ENCODE measurements at regions not wholly inside any gene's neighbourhood (a gene's known extent, or its start where the extent isn't known, plus 50 kb on each side); places are given as distances from the start of the nearest gene placed in this dataset.
"Not testable (repeated sequence)": the region's sequence is repeated elsewhere in the genome, so short reads cannot be mapped to it uniquely, and the experiment has no call there.

DNA sequence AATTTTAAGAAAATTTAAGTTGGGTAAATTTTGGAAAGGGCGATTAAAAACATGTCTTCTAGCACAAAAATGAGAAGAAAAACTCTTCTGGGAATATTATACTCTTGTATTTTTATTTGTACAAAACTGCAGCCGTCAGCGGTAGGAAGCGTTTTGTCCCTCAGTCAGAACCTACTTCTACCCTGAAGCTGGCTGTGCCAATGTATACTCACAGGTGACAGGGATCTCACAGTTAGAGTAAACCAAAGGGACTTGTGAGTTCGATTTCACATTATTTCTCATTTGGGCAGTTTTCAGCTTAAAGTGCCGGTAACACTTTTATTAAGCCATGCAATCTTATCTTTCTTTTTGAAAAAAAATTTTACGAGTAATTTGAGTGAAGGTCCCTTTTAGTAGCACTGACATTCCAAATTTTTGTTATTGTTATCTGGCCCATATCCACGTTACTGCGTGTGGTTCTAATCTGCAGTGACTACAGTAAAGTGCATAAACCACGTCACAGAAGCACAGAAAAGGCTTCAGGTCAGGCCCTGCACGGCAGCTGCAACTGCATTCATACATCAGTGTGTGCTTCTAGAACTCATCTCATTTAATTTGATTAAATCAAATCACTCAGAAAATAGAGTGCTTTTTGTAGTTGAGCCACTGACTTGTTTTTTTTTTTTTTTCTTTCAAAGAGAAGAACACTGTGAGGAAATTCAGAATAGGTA is 387.3 kb downstream of the LIG4 start:
- DNase-seq (ENCODE audit: low read depth in 1 of 2, low spot score in 1 of 2), result no peak

DNA sequence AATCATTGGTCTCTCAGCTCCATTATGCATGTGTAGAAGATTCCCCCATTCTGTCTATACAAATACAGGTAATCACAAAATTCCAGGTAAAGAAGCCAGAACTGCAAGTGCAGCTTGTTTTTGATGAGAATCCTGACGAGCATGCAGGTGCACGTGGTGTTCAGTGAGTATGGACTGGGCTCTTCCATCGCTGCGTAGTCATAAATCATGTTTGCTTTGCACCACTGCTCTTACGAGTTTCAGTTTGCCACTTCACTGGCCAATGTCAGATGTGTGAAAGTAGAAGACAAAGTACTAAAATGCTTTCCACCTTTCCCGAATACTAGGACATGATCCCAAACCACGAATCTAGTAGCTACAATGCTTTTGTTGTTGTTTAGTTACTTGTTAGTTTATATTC is 390.7 kb downstream of the LIG4 start:
- DNase-seq (ENCODE audit: low read depth in 1 of 2, low spot score in 1 of 2), result no peak

DNA sequence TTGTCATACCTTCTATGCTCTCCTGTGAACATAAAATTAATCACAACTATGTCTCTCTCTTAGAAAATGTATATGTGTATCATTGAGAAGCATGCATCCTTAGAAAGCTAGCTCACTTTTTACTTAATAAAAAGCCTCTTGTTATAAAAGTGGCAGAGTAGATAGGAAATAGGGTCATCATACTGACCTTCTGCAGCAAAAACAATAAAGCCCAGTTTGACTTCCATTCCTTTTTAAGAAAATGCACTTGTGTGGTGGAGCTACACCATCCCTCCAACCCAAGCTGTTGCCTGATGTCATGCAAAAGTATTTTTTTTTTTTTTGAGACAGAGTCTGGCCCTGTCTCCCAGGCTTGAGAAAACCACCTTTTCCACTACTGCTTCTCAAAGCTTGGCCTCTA is 393.3 kb downstream of the LIG4 start:
- no peak for DNase-seq (ENCODE audit: low read depth in 1 of 2, low spot score in 1 of 2)

DNA sequence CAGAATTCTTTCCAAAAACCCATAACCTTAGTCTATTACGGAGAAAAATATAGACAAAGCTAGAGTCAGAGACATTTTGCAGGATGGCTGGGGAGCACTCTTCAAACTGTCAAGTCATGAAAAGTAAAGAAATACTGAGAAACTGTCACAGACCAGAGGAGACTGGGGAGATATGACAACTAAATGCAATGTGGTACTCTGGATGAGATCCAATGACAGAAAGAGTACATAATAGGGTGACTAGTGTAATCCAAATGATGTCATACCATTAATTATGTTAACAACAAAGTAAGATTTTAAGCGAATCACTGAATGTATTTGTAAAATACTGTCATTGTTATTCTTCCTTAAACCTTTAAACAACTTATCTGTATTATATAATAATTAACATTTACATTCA is 393.8 kb downstream of the LIG4 start:
- DNase-seq (ENCODE audit: low read depth in 1 of 2, low spot score in 1 of 2), result no peak

GRCh38 chr13:107819071-107819470 is 396.3 kb downstream of the LIG4 start:
- no peak for DNase-seq (ENCODE audit: low read depth in 1 of 2, low spot score in 1 of 2)

GRCh38 chr13:107817647-107818287 is 397.6 kb downstream of the LIG4 start:
- DNase-seq (ENCODE audit: low read depth in 1 of 2, low spot score in 1 of 2), result no peak

DNA sequence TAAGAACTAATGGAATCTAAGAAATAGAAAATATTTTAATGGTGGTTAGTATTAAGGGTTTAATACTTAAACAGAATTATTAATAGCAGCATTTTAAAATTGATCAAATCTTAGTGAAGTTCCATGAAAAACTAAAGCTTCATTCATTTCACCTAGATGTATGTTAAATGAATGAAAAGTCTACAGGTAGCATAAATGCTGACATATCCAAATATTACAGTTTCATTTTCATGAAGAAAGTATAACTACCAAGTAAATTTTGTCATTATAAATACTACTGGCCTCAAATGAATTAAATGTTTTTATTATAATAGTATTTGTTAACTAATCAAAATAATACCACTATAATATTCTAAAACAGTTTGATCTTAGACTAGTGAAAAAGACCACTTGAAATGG is 403.3 kb downstream of the LIG4 start:
- DNase-seq (ENCODE audit: low read depth in 1 of 2, low spot score in 1 of 2), result no peak

DNA sequence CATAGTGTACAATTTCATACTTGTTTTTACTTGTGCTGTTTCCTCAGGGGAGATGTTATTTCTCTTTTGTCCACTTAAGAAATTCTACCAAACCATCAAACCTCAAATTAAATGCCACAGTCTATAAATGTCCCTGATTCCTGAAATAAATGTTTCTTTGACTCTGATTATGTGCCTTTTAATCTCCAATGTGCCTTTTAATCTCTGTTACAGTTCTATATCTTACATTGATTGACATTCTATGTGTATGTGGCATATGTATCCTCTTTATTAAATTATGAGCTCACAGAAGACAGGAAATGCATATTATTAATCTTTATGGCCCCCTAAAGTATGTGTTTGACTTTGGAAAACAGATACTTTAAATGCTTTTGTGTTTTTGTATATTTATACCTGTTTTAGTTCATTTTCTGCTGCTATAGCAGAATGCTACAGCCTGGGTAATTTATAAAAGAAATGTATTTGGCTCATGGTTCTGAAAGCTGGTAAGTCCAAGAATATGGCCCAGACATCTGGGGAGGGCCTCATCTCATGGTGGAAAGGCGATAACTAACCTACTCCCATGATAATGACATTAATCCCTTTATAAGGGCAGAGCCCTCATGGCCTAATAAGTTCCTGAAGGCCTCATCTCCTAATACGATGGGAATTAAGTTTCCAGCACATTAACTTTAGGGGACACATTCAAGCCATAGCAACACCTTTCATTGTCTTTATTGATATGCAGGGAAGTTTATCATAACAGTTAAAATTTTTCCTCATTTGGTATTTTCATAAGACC is 403.9 kb downstream of the LIG4 start:
- no peak for DNase-seq (ENCODE audit: low read depth in 1 of 2, low spot score in 1 of 2)

- no peak for DNase-seq (ENCODE audit: low read depth in 1 of 2, low spot score in 1 of 2)
These were observed 406.2 kb downstream of the LIG4 start for GRCh38 chr13:107809125-107809524.

- no peak for DNase-seq (ENCODE audit: low read depth in 1 of 2, low spot score in 1 of 2)
These were observed 406.9 kb downstream of the LIG4 start for GRCh38 chr13:107808389-107808788.

GRCh38 chr13:107807306-107808073 is 407.8 kb downstream of the LIG4 start:
- DNase-seq (ENCODE audit: low read depth in 1 of 2, low spot score in 1 of 2), result no peak

- DNase-seq (ENCODE audit: low read depth in 1 of 2, low spot score in 1 of 2), result no peak
These were observed 408.6 kb downstream of the LIG4 start for GRCh38 chr13:107806726-107807125.

GRCh38 chr13:107803822-107804495 is 411.4 kb downstream of the LIG4 start:
- no peak for DNase-seq (ENCODE audit: low read depth in 1 of 2, low spot score in 1 of 2)

- DNase-seq (ENCODE audit: low read depth in 1 of 2, low spot score in 1 of 2), result no peak
These were observed 413.7 kb downstream of the LIG4 start for GRCh38 chr13:107801621-107802020.

DNA sequence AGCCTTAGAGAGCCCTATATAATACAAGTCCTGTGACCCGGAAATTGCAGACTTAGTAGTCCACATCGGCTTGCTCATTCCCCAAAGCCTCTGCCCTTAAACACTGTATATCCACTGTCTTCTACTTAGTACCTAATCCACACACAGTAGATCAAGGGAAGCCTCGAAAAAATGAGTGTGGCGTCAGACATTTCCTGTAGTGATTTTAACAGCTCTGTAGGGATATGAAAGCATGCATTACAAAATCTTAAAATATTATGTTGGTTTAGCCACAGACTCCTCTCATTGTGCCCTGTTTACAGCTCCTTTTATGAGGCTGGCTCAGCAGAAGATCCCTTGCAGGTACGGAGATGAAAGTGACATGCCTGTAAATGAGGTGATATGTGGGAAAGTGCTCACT is 416.3 kb downstream of the LIG4 start:
- DNase-seq (ENCODE audit: low read depth in 1 of 2, low spot score in 1 of 2), result no peak

- no peak for DNase-seq (ENCODE audit: low read depth in 1 of 2, low spot score in 1 of 2)
These were observed 424.9 kb downstream of the LIG4 start for GRCh38 chr13:107790397-107790796.

- no peak for DNase-seq (ENCODE audit: low read depth in 1 of 2, low spot score in 1 of 2)
These were observed 426.7 kb downstream of the LIG4 start for GRCh38 chr13:107788464-107789165.

DNA sequence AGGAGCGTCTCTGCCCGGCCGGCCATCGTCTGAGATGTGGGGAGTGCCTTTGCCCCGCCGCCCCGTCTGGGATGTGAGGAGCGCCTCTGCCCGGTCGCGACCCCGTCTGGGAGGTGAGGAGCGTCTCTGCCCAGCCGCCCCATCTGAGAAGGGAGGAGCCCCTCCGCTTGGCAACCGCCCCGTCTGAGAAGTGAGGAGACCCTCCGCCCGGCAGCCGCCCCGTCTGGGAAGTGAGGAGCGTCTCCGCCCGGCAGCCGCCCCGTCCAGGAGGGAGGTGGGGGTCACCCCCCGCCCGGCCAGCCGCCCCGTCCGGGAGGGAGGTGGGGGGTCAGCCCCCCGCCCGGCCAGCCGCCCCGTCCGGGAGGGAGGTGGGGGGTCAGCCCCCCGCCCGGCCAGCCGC is 432.7 kb downstream of the LIG4 start:
- not testable (repeated sequence) for DNase-seq (ENCODE audit: low read depth in 1 of 2, low spot score in 1 of 2)

DNA sequence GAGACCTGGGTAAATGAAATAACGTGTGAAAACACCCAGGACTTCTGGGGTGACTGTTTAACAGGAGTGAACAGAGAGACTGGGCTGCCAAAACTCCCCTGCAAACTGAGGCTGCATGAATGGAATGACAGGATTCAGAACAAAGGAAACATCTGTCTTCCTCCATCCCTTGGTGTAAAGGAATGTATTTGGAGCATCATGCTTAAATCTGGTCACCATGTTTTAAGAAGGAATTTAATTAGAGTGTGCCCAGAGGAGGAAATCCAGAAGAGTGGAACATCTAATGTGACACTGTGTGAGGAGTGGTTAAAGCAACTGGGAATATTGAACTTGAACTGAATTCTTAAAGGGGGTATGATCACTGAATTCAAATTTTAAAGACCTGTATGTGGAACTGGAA is 437.2 kb downstream of the LIG4 start:
- DNase-seq (ENCODE audit: low read depth in 1 of 2, low spot score in 1 of 2), result no peak

DNA sequence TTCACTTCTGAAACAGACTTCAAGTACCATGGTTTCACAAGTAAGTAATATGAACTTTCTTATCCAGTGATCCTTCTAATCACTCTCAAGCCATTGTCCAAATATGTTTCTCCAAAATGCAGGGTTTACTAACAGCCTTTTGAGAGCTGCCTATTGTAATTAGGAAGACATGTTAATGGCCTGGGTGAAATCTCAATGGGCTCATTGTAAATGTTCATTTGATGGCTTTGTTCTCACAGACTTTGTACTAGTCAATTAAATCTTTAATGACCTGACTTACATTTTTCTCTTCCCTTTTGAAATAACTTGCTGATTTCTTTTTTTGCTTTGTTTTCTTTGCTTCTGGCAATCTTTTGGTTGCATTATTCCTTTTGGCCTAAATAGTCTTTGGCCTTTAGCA is 444.8 kb downstream of the LIG4 start:
- DNase-seq (ENCODE audit: low read depth in 1 of 2, low spot score in 1 of 2), result no peak
